ENCODE measurements at regions not wholly inside any gene's neighbourhood (a gene's known extent, or its start where the extent isn't known, plus 50 kb on each side); places are given as distances from the start of the nearest gene placed in this dataset.

- DNase-seq (ENCODE audit: low read depth): no peak
- Histone ChIP-seq H3K9me3 (ENCODE audit: control insufficient read depth, low read length) (no peaks in the 10 kb centered on the region), H3K36me3 (ENCODE audit: control insufficient read depth, insufficient read depth, low read length, severe bottlenecking) (no peaks in the 10 kb centered on the region), H3K27me3 (replicated peaks; ENCODE audit: control insufficient read depth, insufficient read depth, low read length) (no peaks in the 10 kb centered on the region), H3K9ac (ENCODE audit: low read length) (peak overlapping the region; percentile 14), H3K4me3 (ENCODE audit: low read length) (no peak overlapping the region), H3K4me1 (ENCODE audit: control insufficient read depth, insufficient read depth, low read length) (no peaks in the 10 kb centered on the region)
Observed at GRCh38 chr15:95494971-95495541, 835.4 kb upstream of the NR2F2 start.

GRCh38 chr15:95497634-95498033, 832.9 kb upstream of the NR2F2 start:
- no peak for DNase-seq (ENCODE audit: low read depth)
- no peak overlapping the region for H3K4me3 ChIP-seq (ENCODE audit: low read length)
- H3K36me3 ChIP-seq (ENCODE audit: control insufficient read depth, insufficient read depth, low read length, severe bottlenecking): no peaks in the 10 kb centered on the region
- no peaks in the 10 kb centered on the region for H3K9me3 ChIP-seq (ENCODE audit: control insufficient read depth, low read length)
- H3K4me1 ChIP-seq (ENCODE audit: control insufficient read depth, insufficient read depth, low read length): peaks cover 5% of the 10 kb centered on the region
- H3K9ac ChIP-seq (ENCODE audit: low read length): no peak overlapping the region
- no peaks in the 10 kb centered on the region for H3K27me3 ChIP-seq (replicated peaks; ENCODE audit: control insufficient read depth, insufficient read depth, low read length)

- no peaks in the 10 kb centered on the region for H3K27me3 ChIP-seq (replicated peaks; ENCODE audit: control insufficient read depth, insufficient read depth, low read length)
- no peaks in the 10 kb centered on the region for H3K9me3 ChIP-seq (ENCODE audit: control insufficient read depth, low read length)
- DNase-seq (ENCODE audit: low read depth): no peak
- H3K36me3 ChIP-seq (ENCODE audit: control insufficient read depth, insufficient read depth, low read length, severe bottlenecking): no peaks in the 10 kb centered on the region
- H3K4me1 ChIP-seq (ENCODE audit: control insufficient read depth, insufficient read depth, low read length): peaks cover 5% of the 10 kb centered on the region
- H3K4me3 ChIP-seq (ENCODE audit: low read length): no peak overlapping the region
- H3K9ac ChIP-seq (ENCODE audit: low read length): no peak overlapping the region
Observed at GRCh38 chr15:95498961-95499360, 831.5 kb upstream of the NR2F2 start.

GRCh38 chr15:95499397-95499796, 831.1 kb upstream of the NR2F2 start:
- Histone ChIP-seq H3K4me1 (ENCODE audit: control insufficient read depth, insufficient read depth, low read length) (peaks cover 5% of the 10 kb centered on the region), H3K4me3 (ENCODE audit: low read length) (no peak overlapping the region), H3K9ac (ENCODE audit: low read length) (no peak overlapping the region), H3K27me3 (replicated peaks; ENCODE audit: control insufficient read depth, insufficient read depth, low read length) (no peaks in the 10 kb centered on the region), H3K36me3 (ENCODE audit: control insufficient read depth, insufficient read depth, low read length, severe bottlenecking) (no peaks in the 10 kb centered on the region), H3K9me3 (ENCODE audit: control insufficient read depth, low read length) (no peaks in the 10 kb centered on the region)
- no peak for DNase-seq (ENCODE audit: low read depth)

- H3K4me3 ChIP-seq (ENCODE audit: low read length): no peak overlapping the region
Observed at GRCh38 chr15:95501865-95502264, 828.6 kb upstream of the NR2F2 start.

GRCh38 chr15:95503107-95503506, 827.4 kb upstream of the NR2F2 start:
- H3K4me3 ChIP-seq (ENCODE audit: low read length): no peak overlapping the region

More at GRCh38 chr15:95501865-95502264, 828.6 kb upstream of the NR2F2 start:
- Histone ChIP-seq H3K9me3 (ENCODE audit: control insufficient read depth, low read length) (no peaks in the 10 kb centered on the region), H3K4me1 (ENCODE audit: control insufficient read depth, insufficient read depth, low read length) (peaks cover 5% of the 10 kb centered on the region), H3K36me3 (ENCODE audit: control insufficient read depth, insufficient read depth, low read length, severe bottlenecking) (no peaks in the 10 kb centered on the region), H3K9ac (ENCODE audit: low read length) (no peak overlapping the region), H3K27me3 (replicated peaks; ENCODE audit: control insufficient read depth, insufficient read depth, low read length) (no peaks in the 10 kb centered on the region)
- peak; percentile 53 for DNase-seq (ENCODE audit: low read depth)

GRCh38 chr15:95503640-95504225, 826.8 kb upstream of the NR2F2 start:
- H3K4me3 ChIP-seq (ENCODE audit: low read length): no peak overlapping the region
- H3K36me3 ChIP-seq (ENCODE audit: control insufficient read depth, insufficient read depth, low read length, severe bottlenecking): no peaks in the 10 kb centered on the region
- DNase-seq (ENCODE audit: low read depth): no peak
- H3K9me3 ChIP-seq (ENCODE audit: control insufficient read depth, low read length): no peaks in the 10 kb centered on the region
- H3K9ac ChIP-seq (ENCODE audit: low read length): no peak overlapping the region
- no peaks in the 10 kb centered on the region for H3K27me3 ChIP-seq (replicated peaks; ENCODE audit: control insufficient read depth, insufficient read depth, low read length)
- peaks cover 5% of the 10 kb centered on the region for H3K4me1 ChIP-seq (ENCODE audit: control insufficient read depth, insufficient read depth, low read length)

More at GRCh38 chr15:95503107-95503506, 827.4 kb upstream of the NR2F2 start:
- Histone ChIP-seq H3K27me3 (replicated peaks; ENCODE audit: control insufficient read depth, insufficient read depth, low read length) (no peaks in the 10 kb centered on the region), H3K9me3 (ENCODE audit: control insufficient read depth, low read length) (no peaks in the 10 kb centered on the region), H3K4me1 (ENCODE audit: control insufficient read depth, insufficient read depth, low read length) (peaks cover 5% of the 10 kb centered on the region), H3K36me3 (ENCODE audit: control insufficient read depth, insufficient read depth, low read length, severe bottlenecking) (no peaks in the 10 kb centered on the region), H3K9ac (ENCODE audit: low read length) (no peak overlapping the region)
- DNase-seq (ENCODE audit: low read depth): no peak

GRCh38 chr15:95511671-95512070, 818.8 kb upstream of the NR2F2 start:
- peak; percentile 4 for DNase-seq (ENCODE audit: low read depth)
- Histone ChIP-seq H3K4me3 (ENCODE audit: low read length) (no peak overlapping the region), H3K9me3 (ENCODE audit: control insufficient read depth, low read length) (no peaks in the 10 kb centered on the region), H3K4me1 (ENCODE audit: control insufficient read depth, insufficient read depth, low read length) (peaks cover 5% of the 10 kb centered on the region), H3K36me3 (ENCODE audit: control insufficient read depth, insufficient read depth, low read length, severe bottlenecking) (no peaks in the 10 kb centered on the region), H3K9ac (ENCODE audit: low read length) (no peak overlapping the region), H3K27me3 (replicated peaks; ENCODE audit: control insufficient read depth, insufficient read depth, low read length) (no peaks in the 10 kb centered on the region)

GRCh38 chr15:95512906-95513305, 817.6 kb upstream of the NR2F2 start:
- Histone ChIP-seq H3K9ac (ENCODE audit: low read length) (no peak overlapping the region), H3K9me3 (ENCODE audit: control insufficient read depth, low read length) (no peaks in the 10 kb centered on the region), H3K4me3 (ENCODE audit: low read length) (no peak overlapping the region), H3K27me3 (replicated peaks; ENCODE audit: control insufficient read depth, insufficient read depth, low read length) (no peaks in the 10 kb centered on the region), H3K4me1 (ENCODE audit: control insufficient read depth, insufficient read depth, low read length) (peaks cover 5% of the 10 kb centered on the region), H3K36me3 (ENCODE audit: control insufficient read depth, insufficient read depth, low read length, severe bottlenecking) (no peaks in the 10 kb centered on the region)
- no peak for DNase-seq (ENCODE audit: low read depth)

- no peak for DNase-seq (ENCODE audit: low read depth)
- Histone ChIP-seq H3K36me3 (ENCODE audit: control insufficient read depth, insufficient read depth, low read length, severe bottlenecking) (no peaks in the 10 kb centered on the region), H3K9me3 (ENCODE audit: control insufficient read depth, low read length) (no peaks in the 10 kb centered on the region), H3K4me3 (ENCODE audit: low read length) (no peak overlapping the region), H3K27me3 (replicated peaks; ENCODE audit: control insufficient read depth, insufficient read depth, low read length) (no peaks in the 10 kb centered on the region), H3K9ac (ENCODE audit: low read length) (no peak overlapping the region), H3K4me1 (ENCODE audit: control insufficient read depth, insufficient read depth, low read length) (no peaks in the 10 kb centered on the region)
Observed at GRCh38 chr15:95519887-95520286, 810.6 kb upstream of the NR2F2 start.

- H3K27me3 ChIP-seq (replicated peaks; ENCODE audit: control insufficient read depth, insufficient read depth, low read length): no peaks in the 10 kb centered on the region
- H3K9ac ChIP-seq (ENCODE audit: low read length): no peak overlapping the region
- no peaks in the 10 kb centered on the region for H3K36me3 ChIP-seq (ENCODE audit: control insufficient read depth, insufficient read depth, low read length, severe bottlenecking)
- DNase-seq (ENCODE audit: low read depth): no peak
- H3K9me3 ChIP-seq (ENCODE audit: control insufficient read depth, low read length): no peaks in the 10 kb centered on the region
- H3K4me3 ChIP-seq (ENCODE audit: low read length): no peak overlapping the region
- no peaks in the 10 kb centered on the region for H3K4me1 ChIP-seq (ENCODE audit: control insufficient read depth, insufficient read depth, low read length)
Observed at GRCh38 chr15:95520511-95520910, 810.0 kb upstream of the NR2F2 start.

GRCh38 chr15:95520922-95521321, 809.6 kb upstream of the NR2F2 start:
- no peaks in the 10 kb centered on the region for H3K4me1 ChIP-seq (ENCODE audit: control insufficient read depth, insufficient read depth, low read length)
- no peaks in the 10 kb centered on the region for H3K9me3 ChIP-seq (ENCODE audit: control insufficient read depth, low read length)
- no peak overlapping the region for H3K9ac ChIP-seq (ENCODE audit: low read length)
- H3K36me3 ChIP-seq (ENCODE audit: control insufficient read depth, insufficient read depth, low read length, severe bottlenecking): no peaks in the 10 kb centered on the region
- H3K4me3 ChIP-seq (ENCODE audit: low read length): no peak overlapping the region
- DNase-seq (ENCODE audit: low read depth): no peak
- no peaks in the 10 kb centered on the region for H3K27me3 ChIP-seq (replicated peaks; ENCODE audit: control insufficient read depth, insufficient read depth, low read length)

Data from adipocyte (in vitro differentiated cells).